B cell (primary cell): ENCODE measurements at regions not wholly inside any gene's neighbourhood (a gene's known extent, or its start where the extent isn't known, plus 50 kb on each side); places are given as distances from the start of the nearest gene placed in this dataset.

Experiments used
- ATAC-seq: fragments of 200-7000 bp; cut with Tn5 transposase; one replicate; pipeline ENCODE4 v1.10.0; 2021; ENCODE audit warnings: low read depth, mild to moderate bottlenecking, moderate number of reproducible peaks, moderate library complexity
- CTCF ChIA-PET: fragments of 350-600 bp; sonication (Branson Sonifier 250); formaldehyde crosslinking; loops from one replicate; lab custom pipeline; 2021; ENCODE audit warnings: antibody characterized with exemption, inconsistent platforms; lab: Charles Lee
- POLR2A ChIA-PET: fragments of 350-600 bp; sonication (Branson Sonifier 250); formaldehyde crosslinking; loops from one replicate; lab custom pipeline; 2021; ENCODE audit warnings: antibody characterized with exemption; lab: Charles Lee
- DNase-seq: peaks from one replicate; pipeline ENCODE4 v3.0.0; 2013
- H2AFZ ChIP-seq: 2 replicates; pipeline ENCODE4 v1.6.1; 2012; ENCODE audit warnings: mild to moderate bottlenecking, low read depth, low read length; ENCODE audit not compliant: insufficient read depth, poor library complexity, severe bottlenecking
- H3K27ac ChIP-seq, 2 donors: 1 replicate in 1 of 2; 2 replicates in 1 of 2; pipeline ENCODE4 v1.5.1; 2012 to 2013; ENCODE audit warnings: low read length in 2 of 2, mild to moderate bottlenecking in 2 of 2, moderate library complexity in 1 of 2
- H3K27me3 ChIP-seq, 4 experiments: fragments of 200-600 bp in 1 of 4; sonication (generic) in 1 of 4; replicated peaks in 1 of 4; 1 replicate in 2 of 4; 2 replicates in 2 of 4; pipeline versions ENCODE4 v1.6.1 to v1.7.0; 2013 to 2016; ENCODE audit warnings: low read length in 3 of 4, mild to moderate bottlenecking in 2 of 4, mixed read lengths in 1 of 4, moderate library complexity in 1 of 4; ENCODE audit not compliant: insufficient read depth in 4 of 4, control insufficient read depth in 3 of 4; ENCODE audit errors: control extremely low read depth in 1 of 4
- H3K36me3 ChIP-seq, 2 experiments: replicated peaks in 1 of 2; 1 replicate in 1 of 2; 2 replicates in 1 of 2; pipeline versions ENCODE4 v1.6.1 to v1.7.1; 2013; ENCODE audit warnings: low read length in 1 of 2; ENCODE audit not compliant: insufficient read depth in 2 of 2, control insufficient read depth in 1 of 2; ENCODE audit errors: control extremely low read depth in 1 of 2, extremely low read depth in 1 of 2
- H3K4me1 ChIP-seq, 2 donors: fragments of 200-600 bp in 1 of 2; sonication (generic) in 1 of 2; 1 replicate in 1 of 2; 2 replicates in 1 of 2; pipeline versions ENCODE4 v1.5.1 to v1.6.1; 2013 to 2017; ENCODE audit warnings: low read length in 2 of 2; ENCODE audit not compliant: control insufficient read depth in 2 of 2, insufficient read depth in 2 of 2
- H3K4me2 ChIP-seq: replicated peaks from 2 replicates; pipeline ENCODE3; 2012; ENCODE audit warnings: mild to moderate bottlenecking, low read depth, low read length; ENCODE audit not compliant: poor library complexity, severe bottlenecking
- H3K4me3 ChIP-seq, 5 experiments: fragments of 200-600 bp in 1 of 5; sonication (generic) in 1 of 5; 1 replicate in 3 of 5; 2 replicates in 2 of 5; pipeline versions ENCODE4 v1.5.1 to v1.7.0; 2011 to 2016; ENCODE audit warnings: low read length in 4 of 5, mild to moderate bottlenecking in 4 of 5, low read depth in 2 of 5, control low read depth in 1 of 5, moderate library complexity in 1 of 5; ENCODE audit not compliant: insufficient read depth in 1 of 5; ENCODE audit errors: control extremely low read depth in 1 of 5, extremely low read depth in 1 of 5
- H3K79me2 ChIP-seq: fragments of 200-600 bp; sonication (generic); one replicate; pipeline ENCODE4 v1.6.0; 2016; ENCODE audit warnings: low read length; ENCODE audit not compliant: control insufficient read depth, insufficient read depth
- H3K9ac ChIP-seq: fragments of 200-600 bp; sonication (generic); 2 replicates; pipeline ENCODE4 v1.6.1; 2017; ENCODE audit warnings: mild to moderate bottlenecking, low read length, moderate library complexity
- H3K9me3 ChIP-seq, 3 donors: one replicate each; pipeline versions ENCODE4 v1.6.1 to v1.7.1; 2013; ENCODE audit warnings: low read length in 2 of 3; ENCODE audit not compliant: control insufficient read depth in 2 of 3, insufficient read depth in 1 of 3; ENCODE audit errors: control extremely low read depth in 1 of 3
- H4K20me1 ChIP-seq: 2 replicates; pipeline ENCODE4 v1.6.0; 2012; ENCODE audit warnings: mild to moderate bottlenecking, low read length; ENCODE audit not compliant: insufficient read depth, control insufficient read depth, poor library complexity, severe bottlenecking
- H3K27ac Mint-ChIP-seq: one replicate; pipeline ENCODE4 v1.8.0; 2021; ENCODE audit warnings: mixed read lengths
- H3K27me3 Mint-ChIP-seq: one replicate; pipeline ENCODE4 v1.8.0; 2021; ENCODE audit warnings: mixed read lengths
- H3K4me1 Mint-ChIP-seq: one replicate; pipeline ENCODE4 v1.8.0; 2021; ENCODE audit warnings: mixed read lengths
- H3K4me3 Mint-ChIP-seq: one replicate; pipeline ENCODE4 v1.8.0; 2021; ENCODE audit warnings: mixed read lengths
- H3K9me3 Mint-ChIP-seq: one replicate; pipeline ENCODE4 v1.8.0; 2022; ENCODE audit warnings: mixed read lengths; ENCODE audit not compliant: insufficient read depth
- EZH2 ChIP-seq: IDR thresholded peaks from 2 replicates; pipeline ENCODE4 v1.6.1; 2012; ENCODE audit warnings: borderline replicate concordance, low read depth, mild to moderate bottlenecking, moderate library complexity, low read length; ENCODE audit not compliant: insufficient read depth, poor library complexity, severe bottlenecking
- WGBS: methylation state at CpG from one replicate; pipeline ENCODE4 v1.1.5; 2013; ENCODE audit warnings: missing lambda C conversion rate; ENCODE audit not compliant: insufficient coverage; 5-methylcytosine and 5-hydroxymethylcytosine counted together
- intact Hi-C: fragments of 100-400 bp; cut with micrococcal nuclease; formaldehyde crosslinking; loops from one replicate; pipeline ENCODE4 v1.10.0; 2022
- TF ChIP-seq, protein P1 (sequence below): fragments of 200-600 bp; IDR thresholded peaks from one replicate; pipeline ENCODE4 v1.8.0; 2022; ENCODE audit warnings: antibody characterized with exemption, mild to moderate bottlenecking

- no peaks in the 10 kb centered on the region for H3K9me3 Mint-ChIP-seq
- TF ChIP-seq, protein P1, sequence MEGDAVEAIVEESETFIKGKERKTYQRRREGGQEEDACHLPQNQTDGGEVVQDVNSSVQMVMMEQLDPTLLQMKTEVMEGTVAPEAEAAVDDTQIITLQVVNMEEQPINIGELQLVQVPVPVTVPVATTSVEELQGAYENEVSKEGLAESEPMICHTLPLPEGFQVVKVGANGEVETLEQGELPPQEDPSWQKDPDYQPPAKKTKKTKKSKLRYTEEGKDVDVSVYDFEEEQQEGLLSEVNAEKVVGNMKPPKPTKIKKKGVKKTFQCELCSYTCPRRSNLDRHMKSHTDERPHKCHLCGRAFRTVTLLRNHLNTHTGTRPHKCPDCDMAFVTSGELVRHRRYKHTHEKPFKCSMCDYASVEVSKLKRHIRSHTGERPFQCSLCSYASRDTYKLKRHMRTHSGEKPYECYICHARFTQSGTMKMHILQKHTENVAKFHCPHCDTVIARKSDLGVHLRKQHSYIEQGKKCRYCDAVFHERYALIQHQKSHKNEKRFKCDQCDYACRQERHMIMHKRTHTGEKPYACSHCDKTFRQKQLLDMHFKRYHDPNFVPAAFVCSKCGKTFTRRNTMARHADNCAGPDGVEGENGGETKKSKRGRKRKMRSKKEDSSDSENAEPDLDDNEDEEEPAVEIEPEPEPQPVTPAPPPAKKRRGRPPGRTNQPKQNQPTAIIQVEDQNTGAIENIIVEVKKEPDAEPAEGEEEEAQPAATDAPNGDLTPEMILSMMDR, result no peak
- no peak for TF ChIP-seq EZH2
- DNase-seq (no peak), ATAC-seq (no peak)
- Histone ChIP-seq H3K9ac (no peak overlapping the region), H3K36me3 (no peaks in the 10 kb centered on the region), H3K4me1 (peaks cover 0 to 3% of the 10 kb centered on the region in 2 donors), H3K27me3 (no peaks in the 10 kb centered on the region), H3K27ac (no peak overlapping the region), H3K9me3 (peaks cover 0 to 3% (median 0%) of the 10 kb centered on the region in 3 donors), H2AFZ (no peak overlapping the region), H3K4me2 (no peak overlapping the region), H3K4me3 (no peak overlapping the region), H3K79me2 (no peaks in the 10 kb centered on the region), H4K20me1 (no peaks in the 10 kb centered on the region)
- no peak overlapping the region for H3K4me3 Mint-ChIP-seq
- H3K27ac Mint-ChIP-seq, result no peak overlapping the region
- 73% methylated on average over 10 of the region's 11 CpGs for WGBS
- CTCF ChIA-PET, result interaction anchor here (0.8 to 3.1 kb wide), 4 partner anchors 10 to 343 kb away, joined by 3 to 28 read pairs (median 4); no protein-coding TSS in a partner anchor
- intact Hi-C loops, result loop anchor here (10.0 kb wide), 1 partner anchor 125 kb away; the partner anchor contains the start of gene WASF1
- POLR2A ChIA-PET, result no interaction called here
- peaks cover 7% of the 10 kb centered on the region for H3K27me3 Mint-ChIP-seq
- H3K4me1 Mint-ChIP-seq, result no peaks in the 10 kb centered on the region
Measured at GRCh38 chr6:110049696-110050439, 71.8 kb downstream of the GPR6 start.
